ENCODE measurements at regions not wholly inside any gene's neighbourhood (a gene's known extent, or its start where the extent isn't known, plus 50 kb on each side); places are given as distances from the start of the nearest gene placed in this dataset.
"Not testable (repeated sequence)": the region's sequence is repeated elsewhere in the genome, so short reads cannot be mapped to it uniquely, and the experiment has no call there.

- not testable (repeated sequence) for TF ChIP-seq YY1 (IDR thresholded peaks at IDR 0.05; ENCODE audit: insufficient read depth, insufficient read length); SUZ12 (IDR thresholded peaks at IDR 0.05; ENCODE audit: extremely low read depth, insufficient read depth, insufficient read length)
Observed at GRCh38 chr7:56466607-56467525, 350.6 kb upstream of the NUPR2 start.
